CD8-positive, alpha-beta memory T cell (primary cell): ENCODE measurements at regions not wholly inside any gene's neighbourhood (a gene's known extent, or its start where the extent isn't known, plus 50 kb on each side); places are given as distances from the start of the nearest gene placed in this dataset.

Experiments
- CTCF ChIA-PET: fragments of 350-600 bp; sonication (Branson Sonifier 250); formaldehyde crosslinking; loops from one replicate; lab custom pipeline; 2021; ENCODE audit warnings: antibody characterized with exemption; lab: Charles Lee
- POLR2A ChIA-PET: fragments of 350-600 bp; sonication (Branson Sonifier 250); formaldehyde crosslinking; loops from one replicate; lab custom pipeline; 2021; ENCODE audit warnings: antibody characterized with exemption; lab: Charles Lee
- DNase-seq, 5 donors: peaks; one replicate each; pipeline versions ENCODE4 v3.0.0 to v3.0.0-alpha.2; 2020 to 2022; ENCODE audit warnings: mixed read lengths in 1 of 5
- H3K27ac ChIP-seq: one replicate; pipeline ENCODE4 v1.7.0; 2013; ENCODE audit warnings: low read depth, mild to moderate bottlenecking, low read length, moderate library complexity
- H3K27me3 ChIP-seq: 2 replicates; pipeline ENCODE4 v1.7.0; 2013; ENCODE audit warnings: low read length, mild to moderate bottlenecking; ENCODE audit not compliant: insufficient read depth, poor library complexity, severe bottlenecking
- H3K36me3 ChIP-seq: 2 replicates; pipeline ENCODE4 v1.7.0; 2013; ENCODE audit warnings: mild to moderate bottlenecking, low read length, moderate library complexity; ENCODE audit not compliant: insufficient read depth
- H3K4me1 ChIP-seq: 2 replicates; pipeline ENCODE4 v1.7.0; 2013; ENCODE audit warnings: mild to moderate bottlenecking, low read length, moderate library complexity; ENCODE audit not compliant: insufficient read depth
- H3K4me3 ChIP-seq: 2 replicates; pipeline ENCODE4 v1.7.0; 2013; ENCODE audit warnings: mild to moderate bottlenecking, low read length
- H3K9me3 ChIP-seq: 2 replicates; pipeline ENCODE4 v1.7.0; 2013; ENCODE audit warnings: mild to moderate bottlenecking, low read length
- H3K27ac Mint-ChIP-seq, 8 donors: one replicate each; pipeline ENCODE4 v1.8.0; 2020 to 2021; ENCODE audit warnings: mixed read lengths in 8 of 8, mild to moderate bottlenecking in 6 of 8, inconsistent platforms in 3 of 8, moderate library complexity in 3 of 8
- H3K27me3 Mint-ChIP-seq, 2 donors: one replicate each; pipeline ENCODE4 v1.8.0; 2020 to 2021; ENCODE audit warnings: mixed read lengths in 2 of 2, mild to moderate bottlenecking in 1 of 2, moderate library complexity in 1 of 2
- H3K36me3 Mint-ChIP-seq, 3 donors: one replicate each; pipeline ENCODE4 v1.8.0; 2020 to 2021; ENCODE audit warnings: mixed read lengths in 3 of 3, inconsistent platforms in 1 of 3, mild to moderate bottlenecking in 1 of 3
- H3K4me1 Mint-ChIP-seq, 3 donors: one replicate each; pipeline ENCODE4 v1.8.0; 2020 to 2021; ENCODE audit warnings: mixed read lengths in 3 of 3, inconsistent platforms in 1 of 3, mild to moderate bottlenecking in 1 of 3
- H3K4me3 Mint-ChIP-seq, 7 donors: one replicate each; pipeline ENCODE4 v1.8.0; 2020 to 2021; ENCODE audit warnings: mixed read lengths in 7 of 7, mild to moderate bottlenecking in 6 of 7, moderate library complexity in 4 of 7, inconsistent platforms in 2 of 7
- H3K9me3 Mint-ChIP-seq, 5 donors: one replicate each; pipeline ENCODE4 v1.8.0; 2020 to 2022; ENCODE audit warnings: mixed read lengths in 5 of 5, mild to moderate bottlenecking in 3 of 5, moderate library complexity in 2 of 5, inconsistent platforms in 1 of 5

DNA sequence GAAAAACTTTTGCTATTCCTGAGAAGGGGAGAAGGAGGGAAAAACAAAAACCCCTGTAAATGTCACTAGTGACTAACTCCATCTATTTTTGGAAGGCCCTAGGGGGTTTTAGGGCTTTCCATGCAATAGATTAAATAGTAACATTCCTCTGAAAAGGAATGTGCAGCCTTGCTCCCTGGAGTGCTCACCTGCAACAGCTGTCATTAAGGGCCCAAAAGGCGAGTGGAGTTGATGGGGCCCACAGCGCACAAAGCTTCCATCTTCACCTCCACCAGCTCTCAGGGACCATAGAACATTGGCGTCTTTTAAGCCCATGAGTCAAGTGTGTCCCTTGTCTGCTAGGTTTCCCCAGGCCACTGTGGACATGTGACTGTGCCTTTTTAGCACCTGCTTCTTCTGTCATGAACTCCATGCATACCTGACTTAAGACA is 58.0 kb upstream of the IL6 start:
- Mint-ChIP-seq H3K36me3 (peaks cover 0 to 3% (median 0%) of the 10 kb centered on the region in 3 donors), H3K27me3 (peaks cover 3 to 20% of the 10 kb centered on the region in 2 donors), H3K4me3 (no peak overlapping the region), H3K9me3 (peaks cover 0 to 1% (median 0%) of the 10 kb centered on the region in 5 donors), H3K4me1 (peaks cover 0 to 16% (median 7%) of the 10 kb centered on the region in 3 donors), H3K27ac (no peak overlapping the region)
- POLR2A ChIA-PET: no interaction called here
- H3K27ac ChIP-seq: peak overlapping the region; percentile 60
- no peak for DNase-seq
- no peaks in the 10 kb centered on the region for H3K36me3 ChIP-seq
- no peaks in the 10 kb centered on the region for H3K9me3 ChIP-seq
- no peaks in the 10 kb centered on the region for H3K27me3 ChIP-seq
- CTCF ChIA-PET: no interaction called here
- no peak overlapping the region for H3K4me3 ChIP-seq
- H3K4me1 ChIP-seq: peaks cover 26% of the 10 kb centered on the region

- Histone ChIP-seq H3K4me3 (no peak overlapping the region), H3K9me3 (no peaks in the 10 kb centered on the region), H3K27me3 (no peaks in the 10 kb centered on the region), H3K36me3 (no peaks in the 10 kb centered on the region), H3K27ac (peak overlapping the region; percentile 60), H3K4me1 (peaks cover 14% of the 10 kb centered on the region)
- ChIA-PET CTCF (no interaction called here), POLR2A (no interaction called here)
- DNase-seq: no peak
- peaks cover 3 to 24% of the 10 kb centered on the region in 2 donors for H3K27me3 Mint-ChIP-seq
- no peaks in the 10 kb centered on the region for H3K9me3 Mint-ChIP-seq
- no peak overlapping the region for H3K4me3 Mint-ChIP-seq
- peaks cover 0 to 1% (median 0%) of the 10 kb centered on the region in 3 donors for H3K36me3 Mint-ChIP-seq
- no peak overlapping the region for H3K27ac Mint-ChIP-seq
- H3K4me1 Mint-ChIP-seq: peaks cover 0 to 4% (median 3%) of the 10 kb centered on the region in 3 donors
Observed at GRCh38 chr7:22667562-22668239, 59.3 kb upstream of the IL6 start.

GRCh38 chr7:22667187-22667561 is 59.8 kb upstream of the IL6 start:
- no peak overlapping the region for H3K27ac Mint-ChIP-seq
- no peak for DNase-seq
- Histone ChIP-seq H3K27me3 (no peaks in the 10 kb centered on the region), H3K4me3 (no peak overlapping the region), H3K36me3 (no peaks in the 10 kb centered on the region), H3K27ac (peak overlapping the region; percentile 60), H3K9me3 (no peaks in the 10 kb centered on the region), H3K4me1 (peaks cover 8% of the 10 kb centered on the region)
- H3K9me3 Mint-ChIP-seq: no peaks in the 10 kb centered on the region
- CTCF ChIA-PET: no interaction called here
- POLR2A ChIA-PET: no interaction called here
- H3K36me3 Mint-ChIP-seq: no peaks in the 10 kb centered on the region
- H3K4me1 Mint-ChIP-seq: no peaks in the 10 kb centered on the region
- peaks cover 2 to 24% of the 10 kb centered on the region in 2 donors for H3K27me3 Mint-ChIP-seq
- H3K4me3 Mint-ChIP-seq: no peak overlapping the region

DNA sequence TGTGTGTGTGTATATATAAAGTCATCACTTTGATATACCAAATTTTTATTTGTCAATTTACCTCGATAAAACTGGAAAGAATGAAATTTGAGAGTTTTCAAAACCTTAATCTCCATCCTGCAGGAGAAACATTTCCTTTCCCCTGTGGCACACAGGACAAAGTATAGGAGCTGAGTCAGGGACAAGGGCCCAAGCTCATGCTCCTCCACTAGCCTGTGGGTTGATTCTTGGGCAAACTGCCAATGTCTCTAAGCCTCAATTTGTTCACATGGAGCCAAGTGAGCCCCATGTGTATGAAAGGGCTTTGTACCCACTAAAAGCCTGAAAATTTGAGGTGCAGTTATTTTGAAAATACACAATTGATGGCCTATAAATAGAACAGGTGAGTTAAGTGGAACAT is 60.3 kb upstream of the IL6 start:
- H3K27me3 Mint-ChIP-seq: peaks cover 4 to 24% of the 10 kb centered on the region in 2 donors
- H3K27ac ChIP-seq: no peak overlapping the region
- no peaks in the 10 kb centered on the region for H3K36me3 ChIP-seq
- H3K4me3 Mint-ChIP-seq: no peak overlapping the region
- no peak overlapping the region for H3K4me3 ChIP-seq
- DNase-seq: no peak
- ChIA-PET CTCF (no interaction called here), POLR2A (no interaction called here)
- H3K4me1 Mint-ChIP-seq: no peaks in the 10 kb centered on the region
- no peak overlapping the region for H3K27ac Mint-ChIP-seq
- H3K36me3 Mint-ChIP-seq: no peaks in the 10 kb centered on the region
- no peaks in the 10 kb centered on the region for H3K27me3 ChIP-seq
- H3K9me3 ChIP-seq: no peaks in the 10 kb centered on the region
- no peaks in the 10 kb centered on the region for H3K9me3 Mint-ChIP-seq
- H3K4me1 ChIP-seq: peaks cover 4% of the 10 kb centered on the region

GRCh38 chr7:22665923-22666322 is 61.1 kb upstream of the IL6 start:
- no peaks in the 10 kb centered on the region for H3K4me1 Mint-ChIP-seq
- no peak for DNase-seq

DNA sequence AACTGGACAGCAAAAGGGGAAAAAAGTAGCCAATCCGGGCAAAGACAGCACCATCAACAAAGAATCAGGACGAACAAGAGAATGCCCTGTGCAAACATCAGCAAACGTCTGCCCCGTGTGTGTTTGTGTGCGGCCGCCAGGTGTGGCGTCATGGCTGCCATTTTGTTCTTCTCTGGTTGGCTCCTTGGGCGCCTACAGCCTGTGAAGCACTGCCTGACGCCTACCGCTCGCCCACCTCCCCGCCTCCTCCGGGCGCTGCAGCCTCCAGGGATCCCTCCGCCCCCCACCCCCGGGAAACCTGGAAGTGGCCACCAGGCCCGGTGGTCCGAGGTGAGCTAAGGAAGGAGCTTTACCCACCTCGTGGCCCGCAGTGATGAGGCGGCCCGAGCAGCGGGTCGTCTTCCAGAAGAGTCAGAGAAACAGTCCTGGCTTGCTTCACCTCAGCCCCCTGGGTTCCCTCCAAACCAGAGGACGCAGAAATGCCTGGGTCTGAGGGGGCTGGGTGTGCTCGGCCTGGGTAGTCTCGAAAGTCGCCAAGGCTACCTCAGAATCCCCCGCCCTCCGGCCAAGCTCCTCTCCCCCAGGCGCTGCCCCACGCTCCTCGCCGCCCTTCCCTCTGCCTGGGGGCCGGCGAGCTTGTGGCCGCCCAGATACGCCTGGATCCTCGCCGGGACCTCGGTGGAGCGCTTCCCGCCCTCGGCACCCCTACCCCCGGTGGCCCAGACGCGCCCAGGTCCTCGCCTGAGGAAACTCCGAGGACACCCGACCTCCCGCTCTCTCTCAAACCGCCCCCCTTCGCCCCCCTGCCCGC is 61.8 kb upstream of the IL6 start:
- no peak for DNase-seq
- ChIA-PET CTCF (no interaction called here), POLR2A (no interaction called here)
- Histone ChIP-seq H3K4me3 (no peak overlapping the region), H3K27me3 (no peaks in the 10 kb centered on the region), H3K9me3 (no peaks in the 10 kb centered on the region), H3K4me1 (no peaks in the 10 kb centered on the region), H3K36me3 (no peaks in the 10 kb centered on the region), H3K27ac (no peak overlapping the region)
- Mint-ChIP-seq H3K9me3 (no peaks in the 10 kb centered on the region), H3K27ac (no peak overlapping the region), H3K4me3 (no peak overlapping the region), H3K4me1 (no peaks in the 10 kb centered on the region), H3K36me3 (no peaks in the 10 kb centered on the region), H3K27me3 (peaks cover 4 to 24% of the 10 kb centered on the region in 2 donors)

More at GRCh38 chr7:22665923-22666322, 61.1 kb upstream of the IL6 start:
- Mint-ChIP-seq H3K4me3 (no peak overlapping the region), H3K36me3 (no peaks in the 10 kb centered on the region), H3K27ac (no peak overlapping the region), H3K27me3 (peaks cover 4 to 24% of the 10 kb centered on the region in 2 donors), H3K9me3 (no peaks in the 10 kb centered on the region)
- ChIA-PET POLR2A (no interaction called here), CTCF (no interaction called here)
- no peak overlapping the region for H3K27ac ChIP-seq
- no peak overlapping the region for H3K4me3 ChIP-seq
- no peaks in the 10 kb centered on the region for H3K4me1 ChIP-seq
- H3K9me3 ChIP-seq: no peaks in the 10 kb centered on the region
- no peaks in the 10 kb centered on the region for H3K36me3 ChIP-seq
- no peaks in the 10 kb centered on the region for H3K27me3 ChIP-seq

DNA sequence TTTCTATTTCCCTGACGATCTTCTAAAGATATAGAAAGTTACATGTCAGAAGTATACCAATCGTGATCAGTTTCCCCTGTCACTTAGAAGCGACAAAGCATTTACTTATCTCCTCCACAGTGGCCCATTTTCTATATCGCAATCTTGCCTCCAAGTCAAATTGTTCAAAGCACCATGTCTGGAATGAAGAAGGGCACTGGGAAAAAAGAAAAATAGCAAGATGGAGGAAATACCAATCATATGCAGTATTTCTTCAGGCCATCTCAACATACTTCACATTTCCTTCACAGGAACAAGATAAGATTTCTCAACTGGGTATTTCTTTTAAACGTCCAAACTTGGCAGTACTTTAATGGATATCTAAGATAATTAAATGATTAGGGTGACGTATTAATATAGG is 63.3 kb upstream of the IL6 start:
- H3K27ac ChIP-seq: no peak overlapping the region
- H3K4me1 Mint-ChIP-seq: no peaks in the 10 kb centered on the region
- no peaks in the 10 kb centered on the region for H3K36me3 ChIP-seq
- H3K4me3 ChIP-seq: no peak overlapping the region
- H3K9me3 Mint-ChIP-seq: no peaks in the 10 kb centered on the region
- H3K36me3 Mint-ChIP-seq: no peaks in the 10 kb centered on the region
- peaks cover 4 to 20% of the 10 kb centered on the region in 2 donors for H3K27me3 Mint-ChIP-seq
- no peaks in the 10 kb centered on the region for H3K4me1 ChIP-seq
- ChIA-PET CTCF (no interaction called here), POLR2A (no interaction called here)
- no peaks in the 10 kb centered on the region for H3K27me3 ChIP-seq
- no peak for DNase-seq
- no peak overlapping the region for H3K4me3 Mint-ChIP-seq
- H3K9me3 ChIP-seq: no peaks in the 10 kb centered on the region
- H3K27ac Mint-ChIP-seq: no peak overlapping the region

DNA sequence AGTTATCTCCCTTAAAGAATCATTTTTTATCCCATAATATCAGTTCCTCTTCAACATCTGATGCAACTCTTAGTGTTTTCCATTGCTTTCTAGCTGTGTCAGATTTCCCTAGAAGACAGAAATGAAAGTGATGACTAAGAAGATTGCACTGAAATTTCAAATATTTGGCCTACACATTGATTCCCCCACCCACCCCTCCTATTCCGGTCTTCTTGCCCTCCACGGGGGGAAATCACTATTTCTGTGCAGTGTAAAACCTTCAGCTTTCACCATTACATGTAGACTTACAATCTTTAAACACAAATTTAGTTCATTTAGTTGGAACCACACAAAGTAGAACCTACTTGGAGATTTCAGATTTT is 63.7 kb upstream of the IL6 start:
- POLR2A ChIA-PET: interaction anchor here (0.5 kb wide), 1 partner anchor 24 kb away, joined by 4 read pairs; no protein-coding TSS in a partner anchor
- no peaks in the 10 kb centered on the region for H3K4me1 ChIP-seq
- no peaks in the 10 kb centered on the region for H3K9me3 Mint-ChIP-seq
- peaks cover 4 to 16% of the 10 kb centered on the region in 2 donors for H3K27me3 Mint-ChIP-seq
- H3K27ac Mint-ChIP-seq: no peak overlapping the region
- no peaks in the 10 kb centered on the region for H3K27me3 ChIP-seq
- H3K9me3 ChIP-seq: no peaks in the 10 kb centered on the region
- no peaks in the 10 kb centered on the region for H3K36me3 ChIP-seq
- H3K4me3 Mint-ChIP-seq: no peak overlapping the region
- no peak overlapping the region for H3K4me3 ChIP-seq
- no peaks in the 10 kb centered on the region for H3K36me3 Mint-ChIP-seq
- H3K4me1 Mint-ChIP-seq: no peaks in the 10 kb centered on the region
- DNase-seq: no peak
- CTCF ChIA-PET: no interaction called here
- no peak overlapping the region for H3K27ac ChIP-seq
